ENCODE measurements at regions not wholly inside any gene's neighbourhood (a gene's known extent, or its start where the extent isn't known, plus 50 kb on each side); places are given as distances from the start of the nearest gene placed in this dataset.
A peak's percentile ranks its signal among the peaks of the same experiment; 100 is the strongest.
"Not testable (repeated sequence)": the region's sequence is repeated elsewhere in the genome, so short reads cannot be mapped to it uniquely, and the experiment has no call there.

- no peak for DNase-seq
- Histone ChIP-seq H3K36me3 (no peaks in the 10 kb centered on the region), H3K27ac (no peak overlapping the region), H3K27me3 (no peaks in the 10 kb centered on the region), H3K9me3 (no peaks in the 10 kb centered on the region), H3K4me1 (peaks cover 0 to 4% (median 0%) of the 10 kb centered on the region in 4 donors), H3K4me3 (no peak overlapping the region)
- intact Hi-C loops (cut with DNase I; ENCODE audit: low total_unique reads) = no loop called here
- TF ChIP-seq POLR2AphosphoS5 (IDR thresholded peaks at IDR 0.05) (no peak), CTCF (IDR thresholded peaks at IDR 0.05) (no peak), POLR2A (IDR thresholded peaks at IDR 0.05) (no peak), EP300 (IDR thresholded peaks at IDR 0.05) (no peak)
Measured at GRCh38 chr6:150694889-150695288, 95.2 kb downstream of the PLEKHG1 start.

GRCh38 chr6:150695652-150696051, 96.0 kb downstream of the PLEKHG1 start:
- Histone ChIP-seq H3K36me3 (no peaks in the 10 kb centered on the region), H3K27ac (no peak overlapping the region), H3K27me3 (no peaks in the 10 kb centered on the region), H3K4me1 (peaks cover 0 to 4% (median 0%) of the 10 kb centered on the region in 4 donors), H3K9me3 (no peaks in the 10 kb centered on the region), H3K4me3 (no peak overlapping the region)
- no peak for TF ChIP-seq POLR2A (IDR thresholded peaks at IDR 0.05)
- TF ChIP-seq POLR2AphosphoS5 (IDR thresholded peaks at IDR 0.05) = no peak
- no peak for TF ChIP-seq CTCF (IDR thresholded peaks at IDR 0.05)
- no peak for TF ChIP-seq EP300 (IDR thresholded peaks at IDR 0.05)
- intact Hi-C loops (cut with DNase I; ENCODE audit: low total_unique reads) = no loop called here
- WGBS, 5 donors = 81 to 88% (median 86%) methylated on average over 2 of the region's 2 CpGs
- DNase-seq = no peak

- no peak overlapping the region for H3K4me3 ChIP-seq
- WGBS, 5 donors = 67 to 85% (median 83%) methylated on average over 8 of the region's 8 CpGs
Measured at GRCh38 chr6:150696190-150696589, 96.5 kb downstream of the PLEKHG1 start.

DNA sequence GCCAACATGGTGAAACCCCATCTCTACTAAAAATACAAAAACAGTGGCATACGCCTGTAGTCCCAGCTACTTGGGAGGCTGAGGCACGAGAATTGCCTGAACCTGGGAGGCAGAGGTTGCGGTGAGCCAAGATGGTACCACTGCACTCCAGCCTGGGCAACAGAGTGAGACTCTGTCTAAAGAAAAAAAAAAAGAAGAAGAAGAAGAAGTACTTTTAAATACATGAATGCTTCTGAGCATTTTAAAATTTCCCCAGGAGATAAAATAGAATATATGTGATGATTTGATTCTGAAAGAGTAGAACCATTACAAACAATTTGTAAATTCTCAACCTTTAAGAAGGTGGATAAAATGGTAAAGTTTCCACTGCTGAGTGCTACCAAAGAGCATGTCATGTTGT, 97.2 kb downstream of the PLEKHG1 start:
- H3K27ac ChIP-seq; H3K9me3 ChIP-seq; H3K4me3 ChIP-seq; intact Hi-C loops (cut with DNase I; ENCODE audit: low total_unique reads); H3K4me1 ChIP-seq; H3K36me3 ChIP-seq; DNase-seq; H3K27me3 ChIP-seq: not testable (repeated sequence)
- WGBS, 5 donors = 92 to 98% (median 94%) methylated on average over 3 of the region's 3 CpGs

More at GRCh38 chr6:150696190-150696589, 96.5 kb downstream of the PLEKHG1 start:
- Histone ChIP-seq H3K4me1 (peaks cover 0 to 4% (median 0%) of the 10 kb centered on the region in 4 donors), H3K27ac (no peak overlapping the region), H3K9me3 (no peaks in the 10 kb centered on the region), H3K36me3 (no peaks in the 10 kb centered on the region), H3K27me3 (no peaks in the 10 kb centered on the region)
- intact Hi-C loops (cut with DNase I; ENCODE audit: low total_unique reads) = no loop called here
- peak in 1 of 2 donors; percentile 78 for DNase-seq
- TF ChIP-seq EP300 (IDR thresholded peaks at IDR 0.05) (no peak), CTCF (IDR thresholded peaks at IDR 0.05) (no peak), POLR2A (IDR thresholded peaks at IDR 0.05) (no peak), POLR2AphosphoS5 (IDR thresholded peaks at IDR 0.05) (no peak)

GRCh38 chr6:150697515-150697914, 97.8 kb downstream of the PLEKHG1 start:
- Histone ChIP-seq H3K4me1 (peaks cover 0 to 4% (median 0%) of the 10 kb centered on the region in 4 donors), H3K4me3 (no peak overlapping the region), H3K27me3 (no peaks in the 10 kb centered on the region), H3K9me3 (no peaks in the 10 kb centered on the region), H3K36me3 (no peaks in the 10 kb centered on the region), H3K27ac (no peak overlapping the region)
- DNase-seq = no peak
- TF ChIP-seq POLR2A (IDR thresholded peaks at IDR 0.05) (no peak), EP300 (IDR thresholded peaks at IDR 0.05) (no peak), POLR2AphosphoS5 (IDR thresholded peaks at IDR 0.05) (no peak), CTCF (IDR thresholded peaks at IDR 0.05) (no peak)
- intact Hi-C loops (cut with DNase I; ENCODE audit: low total_unique reads) = no loop called here
- 77 to 91% (median 82%) methylated on average over 2 of the region's 2 CpGs for WGBS, 5 donors

Measured in stomach (tissue), 8 donors.